GM18517 (cell line): ENCODE measurements at regions not wholly inside any gene's neighbourhood (a gene's known extent, or its start where the extent isn't known, plus 50 kb on each side); places are given as distances from the start of the nearest gene placed in this dataset.

Experiments
- ATAC-seq: cut with Tn5 transposase; IDR thresholded peaks from one replicate; pipeline ENCODE4 v1.9.1; 2021; ENCODE audit warnings: mild to moderate bottlenecking, moderate library complexity; ENCODE audit not compliant: unreplicated experiment

DNA sequence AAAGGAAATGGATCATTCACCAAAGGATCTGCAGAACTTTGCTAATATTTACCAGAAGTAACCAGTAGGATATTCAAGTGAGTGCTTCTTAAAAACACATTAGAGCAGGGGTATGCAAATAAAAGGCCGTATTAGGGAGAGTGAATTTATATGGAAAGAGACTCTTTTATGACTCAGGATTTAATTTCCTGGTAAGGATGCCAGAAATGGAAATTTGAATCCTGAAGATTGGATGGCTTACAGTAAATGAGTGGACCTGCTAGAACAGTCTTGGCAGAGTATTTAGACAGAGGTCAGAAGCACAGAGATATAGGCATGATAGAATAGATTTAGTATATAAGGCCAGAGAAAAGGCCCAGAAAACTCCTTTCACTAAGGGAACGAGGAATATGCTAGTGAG lies 201.6 kb downstream of the SLITRK5 start:
- ATAC-seq = no peak

DNA sequence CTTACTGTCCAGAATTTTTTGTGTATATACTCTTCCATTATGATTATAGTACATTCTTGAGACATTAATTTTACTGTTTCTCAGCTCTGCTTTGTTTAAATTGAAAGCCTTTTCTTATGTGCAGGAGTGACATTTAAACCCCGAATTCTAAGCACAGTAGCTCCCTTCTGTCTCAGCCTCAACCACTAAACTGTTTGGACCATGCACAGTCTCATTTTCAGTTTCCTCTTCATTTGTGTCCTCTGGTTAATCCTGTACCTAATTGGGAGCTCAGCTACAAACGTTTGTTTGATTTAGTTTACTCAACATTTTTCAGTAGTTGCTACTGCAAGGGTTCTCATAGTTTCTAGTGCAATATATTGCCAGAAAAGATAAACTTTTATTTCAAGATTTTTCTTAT lies 206.3 kb downstream of the SLITRK5 start:
- ATAC-seq = no peak

DNA sequence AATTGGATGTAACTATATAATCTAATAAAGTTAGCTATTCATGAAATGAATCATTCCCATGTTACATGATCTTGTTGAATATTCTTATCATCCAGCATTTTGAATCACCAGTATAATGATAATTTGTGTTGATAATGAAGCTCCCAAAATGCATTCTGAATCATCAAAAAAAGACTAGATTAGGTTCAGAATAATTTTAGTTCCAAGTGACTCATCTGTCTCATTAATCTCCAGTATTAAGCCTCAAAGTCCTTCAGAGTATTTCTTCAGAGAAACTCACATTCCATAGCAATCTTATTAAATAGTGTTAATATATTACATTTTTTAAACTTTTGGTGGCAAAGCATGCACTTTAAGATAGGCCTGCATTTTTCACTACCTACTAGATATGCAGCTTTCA lies 207.5 kb downstream of the SLITRK5 start:
- ATAC-seq = no peak

DNA sequence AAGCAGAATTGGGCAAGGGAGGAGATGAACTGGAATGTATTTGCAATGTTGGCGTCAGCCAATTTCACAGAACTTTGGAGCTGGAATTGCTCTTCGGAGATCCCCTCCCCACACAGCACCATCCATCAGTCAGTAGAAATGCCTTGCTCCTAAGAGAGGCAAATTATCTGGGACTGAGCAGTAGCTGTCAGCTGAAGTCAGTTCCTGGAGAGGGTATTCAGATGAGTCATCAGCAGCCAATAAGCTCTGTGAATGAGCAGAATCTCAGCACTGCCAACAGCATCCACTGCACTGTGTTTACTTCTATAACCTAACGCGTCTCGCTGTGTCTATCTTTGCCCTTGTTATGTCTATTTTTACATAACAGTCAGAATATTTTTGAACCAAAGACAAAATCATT lies 213.7 kb downstream of the SLITRK5 start:
- ATAC-seq = no peak

DNA sequence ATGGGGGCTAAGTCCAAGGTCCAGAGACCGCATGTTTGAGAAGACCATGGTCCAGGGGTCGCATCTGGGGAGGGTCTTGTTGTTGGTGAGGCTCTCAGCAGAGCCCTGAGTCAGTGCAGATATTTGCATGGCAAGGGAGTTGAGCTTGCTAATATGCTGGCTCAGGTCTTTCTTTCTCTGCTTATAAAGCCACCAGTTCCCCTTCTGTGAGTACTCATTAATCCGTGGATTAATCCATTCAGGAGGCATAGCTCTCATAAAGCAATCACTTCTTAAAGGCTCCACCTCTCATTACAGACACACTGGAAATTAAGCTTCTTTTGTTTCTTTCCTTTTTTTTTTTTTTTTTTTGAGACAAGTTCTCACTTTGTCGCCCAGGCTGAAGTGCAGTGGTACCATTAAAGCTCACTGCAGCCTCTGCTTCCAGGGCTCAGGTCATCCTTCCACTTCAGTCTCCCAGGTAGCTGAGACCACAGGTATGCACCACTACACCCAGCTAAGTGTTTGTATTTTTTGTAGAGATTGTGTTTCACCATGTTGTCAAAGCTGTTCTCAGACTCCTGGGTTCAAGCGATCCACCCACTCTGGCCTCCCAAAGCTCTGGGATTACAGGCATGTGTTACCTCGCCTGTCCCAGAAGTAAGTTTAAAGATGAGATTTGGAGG lies 216.4 kb downstream of the SLITRK5 start:
- no peak for ATAC-seq

DNA sequence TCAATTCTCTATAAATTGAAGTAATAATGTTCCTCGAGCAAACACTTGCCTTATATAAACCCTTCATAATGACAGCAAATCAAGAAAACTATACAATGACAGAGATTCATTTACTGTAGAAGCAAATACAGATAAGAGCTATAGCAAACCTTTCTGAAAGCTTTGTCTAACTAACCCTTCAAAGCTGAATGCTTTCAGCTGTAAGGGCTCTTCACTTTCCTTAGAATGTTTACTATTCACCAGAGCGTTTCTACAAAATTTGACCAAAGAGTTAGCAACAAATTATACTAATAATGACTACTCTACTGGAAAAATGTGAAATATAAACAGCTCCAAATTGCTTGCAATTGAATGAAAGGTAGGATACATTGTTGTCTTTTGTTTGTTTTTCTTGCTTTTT lies 218.1 kb downstream of the SLITRK5 start:
- ATAC-seq = no peak

DNA sequence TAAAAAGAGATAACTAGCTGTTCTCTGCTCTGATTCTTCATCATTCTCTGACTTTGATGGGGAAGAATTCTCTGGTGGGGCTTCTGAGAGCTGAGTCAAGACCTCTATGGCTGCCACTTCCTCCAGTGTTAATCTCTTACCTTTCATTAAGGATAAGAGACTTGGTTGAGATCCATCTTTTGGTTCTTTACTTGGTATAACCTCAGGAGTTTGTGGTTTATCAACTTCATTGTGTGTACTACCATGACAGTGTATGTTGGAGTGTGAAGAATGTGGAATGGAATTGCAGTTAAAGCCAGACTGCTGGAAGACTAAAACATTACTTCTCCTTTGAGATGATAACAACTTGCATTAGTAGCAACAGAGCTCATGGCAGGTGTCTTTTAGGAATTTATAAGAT lies 222.0 kb downstream of the SLITRK5 start:
- no peak for ATAC-seq

DNA sequence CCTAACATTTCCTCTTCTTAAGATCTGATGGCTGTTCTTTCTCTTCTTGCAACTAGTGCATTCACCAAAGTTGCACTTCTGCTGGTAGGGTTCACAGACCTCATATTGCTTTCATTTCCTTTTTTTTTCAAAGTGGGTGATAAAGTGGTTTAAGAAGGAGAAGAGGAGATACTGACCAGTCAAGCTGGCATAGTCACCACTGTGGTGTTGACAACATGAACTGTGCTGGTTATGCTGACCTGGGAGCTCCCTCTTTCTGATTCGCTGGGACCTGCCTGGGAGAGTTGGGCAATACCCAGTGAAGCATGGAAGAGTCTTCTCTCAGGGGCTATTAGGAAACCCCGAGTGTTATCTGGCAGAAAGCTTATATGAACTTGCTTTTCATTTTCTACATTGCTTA lies 222.9 kb downstream of the SLITRK5 start:
- no peak for ATAC-seq

DNA sequence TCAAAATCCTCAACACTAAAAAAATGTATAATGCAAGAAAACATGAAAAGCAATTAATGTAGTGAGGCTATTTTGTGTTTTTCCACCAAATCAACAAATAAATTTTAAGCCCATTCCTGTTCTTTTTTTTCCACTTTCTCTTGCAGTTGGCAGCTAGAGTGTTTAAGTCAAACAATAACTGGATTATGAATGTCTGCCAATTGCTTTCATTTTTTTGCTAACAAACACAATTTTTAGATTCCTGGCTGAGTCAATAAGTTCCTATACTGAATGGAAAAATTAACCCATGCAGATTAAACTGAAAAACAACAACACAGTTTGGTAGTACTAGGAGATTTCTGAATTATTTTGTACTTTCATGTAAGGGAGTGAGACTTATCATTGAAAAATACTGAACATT lies 232.4 kb downstream of the SLITRK5 start:
- ATAC-seq = no peak

DNA sequence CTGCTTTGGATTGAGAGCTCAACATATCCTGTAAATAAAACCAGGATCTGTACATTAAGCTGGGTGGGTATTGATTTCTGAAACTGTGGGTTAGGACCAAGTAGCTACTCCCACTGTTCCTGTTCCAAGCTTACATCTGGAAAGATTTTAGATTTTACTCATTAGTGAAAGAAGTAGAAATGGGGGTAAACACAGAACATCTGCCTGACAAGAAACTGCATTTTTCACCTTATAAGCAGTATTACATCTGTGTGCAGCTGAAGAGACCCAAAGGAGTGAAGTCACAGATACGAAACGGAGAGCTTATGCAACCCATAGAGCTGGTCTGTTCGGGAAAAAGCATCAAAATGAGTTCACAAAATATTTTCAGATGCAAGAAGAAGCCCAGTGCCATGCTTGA lies 235.2 kb downstream of the SLITRK5 start:
- ATAC-seq = no peak

DNA sequence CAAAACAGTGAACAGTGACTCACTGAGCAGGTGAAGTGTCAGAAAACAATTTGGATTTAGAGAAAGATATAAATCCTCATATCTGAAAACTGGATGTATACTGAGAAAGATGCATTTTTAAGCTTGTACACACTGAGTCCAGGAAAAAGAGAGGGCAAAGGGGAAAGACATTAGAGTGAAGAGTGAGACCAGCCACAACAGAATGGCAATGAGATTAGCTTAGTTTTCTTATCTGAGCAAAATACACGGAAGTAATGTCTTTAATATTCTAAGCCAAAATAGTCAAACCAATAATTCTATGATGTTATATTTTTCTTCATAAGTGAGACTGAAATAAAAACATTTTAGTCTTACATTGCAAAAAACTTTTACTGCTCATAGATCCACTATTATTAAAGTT lies 236.0 kb downstream of the SLITRK5 start:
- ATAC-seq = no peak

DNA sequence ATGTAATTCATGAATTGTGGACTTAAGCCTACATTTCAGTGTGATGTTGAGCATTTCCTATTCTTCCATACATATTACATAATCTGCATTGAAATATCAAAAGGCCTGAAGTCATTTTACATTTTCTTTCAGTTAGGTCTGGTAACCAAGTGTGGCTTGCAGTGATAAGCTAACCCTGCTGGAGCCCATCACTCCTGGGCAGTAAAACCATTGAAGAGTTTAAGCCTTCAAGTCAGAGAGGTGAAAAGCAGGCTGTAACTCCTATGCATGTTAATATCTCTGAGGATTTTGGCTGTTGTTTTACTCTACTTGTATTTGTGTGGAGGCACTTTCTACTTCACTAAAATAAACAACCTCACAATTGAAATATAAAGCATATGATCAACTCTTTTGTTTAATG lies 248.8 kb downstream of the SLITRK5 start:
- ATAC-seq = no peak

DNA sequence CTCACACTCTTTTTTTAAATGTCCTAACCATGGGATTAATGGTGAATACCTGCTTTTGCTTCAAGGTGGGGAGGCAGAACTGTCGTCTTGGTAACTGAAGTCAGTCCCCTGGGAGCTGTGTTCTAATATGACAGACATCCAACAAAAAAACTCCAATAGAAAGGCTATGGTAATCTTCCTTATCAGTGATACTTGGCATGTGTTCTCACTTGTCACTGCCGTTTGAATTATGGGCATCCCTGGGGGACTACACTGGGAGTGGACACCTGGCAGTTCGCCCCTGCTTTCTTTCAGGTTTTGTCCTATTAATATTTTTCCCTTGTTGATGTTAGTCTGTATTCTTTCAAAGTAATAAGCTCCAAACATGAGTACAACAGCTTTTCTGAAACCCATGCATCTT lies 252.6 kb downstream of the SLITRK5 start:
- ATAC-seq = no peak

DNA sequence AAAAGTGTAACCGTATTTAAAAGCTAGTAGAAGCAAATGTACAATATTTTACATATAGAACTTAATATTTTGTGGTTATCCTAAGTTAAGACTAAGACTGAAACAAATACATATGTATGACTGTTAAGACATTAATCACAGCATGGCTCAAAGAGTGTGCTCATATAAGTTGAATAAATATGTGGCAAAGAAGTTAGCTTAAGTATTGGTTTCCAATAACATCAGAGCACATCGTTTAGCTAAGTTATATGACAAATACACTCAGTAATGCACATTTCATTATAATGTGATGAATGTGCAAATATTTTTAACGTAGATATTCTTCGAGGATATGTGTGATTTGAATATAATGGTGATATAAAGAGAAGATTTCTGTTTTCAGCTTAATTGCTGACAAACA lies 253.8 kb downstream of the SLITRK5 start:
- no peak for ATAC-seq

DNA sequence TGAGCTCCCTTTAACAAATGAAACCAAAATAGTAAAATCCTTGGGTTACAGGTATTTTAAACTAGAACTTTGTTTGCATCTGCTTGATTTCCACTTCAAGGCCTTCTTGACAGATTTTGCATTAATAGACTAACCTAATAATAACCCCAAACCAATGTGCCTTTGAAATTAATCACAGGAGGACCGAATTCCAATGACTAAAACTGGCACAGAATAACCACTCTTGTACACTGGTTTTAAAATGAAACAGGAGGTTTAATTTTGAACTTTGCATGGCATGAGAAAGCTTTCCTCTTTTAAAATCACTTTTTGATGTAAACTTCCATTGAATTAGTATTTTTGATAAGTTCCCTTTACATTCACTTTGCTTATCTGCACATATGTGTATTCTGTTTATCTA lies 269.6 kb downstream of the SLITRK5 start:
- ATAC-seq = no peak

DNA sequence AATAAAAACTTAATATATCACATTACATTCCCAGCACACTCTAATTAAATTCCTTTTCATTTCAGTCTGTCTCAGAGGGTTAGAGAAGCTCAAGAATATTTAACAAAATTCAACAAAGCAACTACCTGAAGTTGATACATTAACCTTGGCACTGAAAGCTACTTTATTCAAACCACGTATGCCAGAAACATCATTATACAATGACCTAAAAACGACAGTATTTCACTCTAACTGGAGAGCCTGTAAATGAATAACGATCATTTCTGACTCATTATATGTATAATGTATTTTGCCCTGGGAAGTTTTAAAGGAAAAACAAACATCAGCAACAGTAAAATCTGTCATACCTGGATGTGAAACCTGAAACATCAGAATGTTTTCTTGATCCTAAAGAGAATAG lies 270.1 kb downstream of the SLITRK5 start:
- no peak for ATAC-seq

DNA sequence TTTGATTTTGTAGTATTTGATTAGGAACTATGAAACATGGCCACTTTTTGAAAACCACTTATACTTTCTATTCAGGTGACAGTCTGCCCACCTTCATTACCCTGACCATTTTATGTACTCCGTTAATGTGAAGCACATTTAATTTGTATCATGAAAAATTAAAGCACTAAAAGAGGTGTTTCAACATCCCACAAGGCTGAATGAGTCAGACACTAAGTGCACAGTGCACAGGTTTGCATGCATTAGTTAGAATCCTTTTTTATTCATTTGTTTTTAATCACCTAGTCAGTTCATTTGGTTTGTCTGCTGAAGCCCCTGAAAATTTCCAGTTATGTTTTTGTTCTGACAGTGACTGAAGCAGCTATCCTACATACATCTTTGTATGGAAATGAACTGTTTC lies 271.0 kb downstream of the SLITRK5 start:
- no peak for ATAC-seq

DNA sequence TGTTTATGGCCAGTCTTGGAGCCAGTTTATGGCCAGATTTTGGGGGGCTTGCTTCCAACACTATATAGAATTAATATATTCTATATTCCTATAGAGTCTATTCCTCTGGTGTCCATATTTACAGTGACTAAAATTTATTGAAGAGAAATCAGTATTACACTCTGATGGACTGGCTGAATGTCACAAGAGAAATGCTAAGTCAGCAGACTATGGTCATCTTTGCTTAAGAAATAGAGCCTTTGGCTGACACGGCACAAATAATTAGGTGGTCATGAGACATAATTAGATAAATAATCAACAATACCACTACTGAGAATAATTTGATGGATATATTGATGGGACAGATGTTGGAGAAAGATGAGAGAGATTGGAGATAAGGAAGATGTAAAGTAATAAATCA lies 272.9 kb downstream of the SLITRK5 start:
- ATAC-seq = no peak

DNA sequence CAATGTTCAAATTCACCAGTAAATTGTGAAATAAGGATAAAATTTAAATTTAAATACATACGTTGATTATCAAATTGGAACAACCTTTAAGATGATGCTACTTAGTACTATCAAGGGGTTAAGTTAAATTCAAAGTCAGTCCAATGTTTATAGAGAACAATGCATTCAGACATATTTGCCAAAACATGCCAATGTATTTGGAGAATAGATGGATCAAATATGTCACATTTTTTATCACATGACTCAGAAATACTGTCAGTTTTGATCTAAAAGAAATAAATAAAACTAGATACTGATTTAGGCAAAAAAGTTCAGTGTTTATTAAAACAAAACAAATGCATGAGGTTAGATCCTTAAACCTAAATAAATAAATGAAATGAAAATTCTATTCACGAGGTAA lies 281.2 kb downstream of the SLITRK5 start:
- no peak for ATAC-seq

DNA sequence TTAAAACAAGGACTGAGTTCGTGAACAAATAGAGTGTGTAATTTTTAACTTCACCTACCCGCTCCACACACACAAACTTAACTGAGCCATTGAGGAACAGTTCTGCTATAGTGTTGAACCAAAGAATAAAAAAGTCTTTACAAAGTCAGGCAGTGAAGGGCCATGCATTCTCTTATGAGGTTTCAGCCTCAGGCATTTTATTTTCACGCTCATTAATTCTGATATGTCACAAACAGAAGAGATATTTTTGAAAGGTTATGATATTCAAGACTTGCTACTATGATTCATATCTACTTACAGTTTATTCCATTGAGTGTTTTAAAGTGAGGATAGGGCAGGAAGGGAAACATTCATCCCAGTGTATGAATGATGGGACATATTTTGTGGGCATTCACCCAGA lies 282.2 kb downstream of the SLITRK5 start:
- ATAC-seq = no peak

DNA sequence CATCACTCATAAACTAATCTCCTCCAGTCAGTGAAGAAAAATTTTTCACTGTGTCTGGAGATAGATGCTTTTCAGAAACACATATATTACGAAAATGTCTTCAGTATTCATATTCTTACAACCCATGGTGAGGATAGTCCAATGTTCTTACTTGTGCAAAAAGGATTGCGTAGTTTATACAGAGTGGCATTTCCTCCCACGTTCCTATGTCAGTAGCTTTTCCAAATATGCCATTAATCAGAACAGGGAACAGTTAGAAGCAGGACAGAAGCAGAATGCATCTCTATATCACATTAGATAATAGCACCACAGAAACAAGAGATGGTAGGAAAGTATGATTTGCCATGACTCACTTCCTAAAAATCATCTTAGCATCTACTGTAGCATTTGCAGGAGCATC lies 282.9 kb downstream of the SLITRK5 start:
- no peak for ATAC-seq

DNA sequence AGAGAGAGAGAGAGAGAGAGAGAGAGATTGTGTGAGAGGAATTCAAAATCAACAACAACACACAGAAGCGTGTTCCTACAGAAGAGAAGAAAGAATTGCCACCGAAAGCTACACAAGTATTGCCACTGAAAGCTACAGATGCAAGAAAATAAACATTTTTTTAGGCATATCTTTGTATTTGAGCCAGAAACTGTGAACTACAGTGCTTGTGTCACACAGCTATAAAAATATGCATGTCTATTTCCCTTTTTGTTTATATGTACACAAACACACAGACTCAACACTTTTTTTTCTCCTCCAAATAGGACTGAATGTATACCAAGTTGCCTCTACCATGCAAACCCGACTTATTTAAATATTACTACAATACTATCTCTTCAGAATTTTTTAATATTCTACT lies 290.4 kb downstream of the SLITRK5 start:
- ATAC-seq = no peak

DNA sequence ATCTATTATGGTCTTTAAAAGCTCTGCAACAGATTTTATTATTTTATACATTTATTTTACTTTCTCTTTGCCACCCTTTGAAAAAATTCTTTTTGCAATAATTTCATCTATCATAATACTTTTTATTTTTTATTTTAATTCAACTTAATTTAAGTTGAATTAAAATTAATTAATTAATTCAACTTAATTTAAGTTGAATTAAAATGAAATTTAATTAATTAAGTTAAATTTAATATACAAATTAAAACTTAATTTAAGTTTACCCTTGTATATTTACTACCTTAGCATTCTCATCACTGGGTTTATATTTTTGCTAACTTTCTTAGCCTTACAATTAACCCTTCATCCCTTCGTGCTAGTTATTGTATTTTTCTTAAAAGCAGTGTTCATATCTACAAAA lies 301.4 kb downstream of the SLITRK5 start:
- ATAC-seq = no peak

DNA sequence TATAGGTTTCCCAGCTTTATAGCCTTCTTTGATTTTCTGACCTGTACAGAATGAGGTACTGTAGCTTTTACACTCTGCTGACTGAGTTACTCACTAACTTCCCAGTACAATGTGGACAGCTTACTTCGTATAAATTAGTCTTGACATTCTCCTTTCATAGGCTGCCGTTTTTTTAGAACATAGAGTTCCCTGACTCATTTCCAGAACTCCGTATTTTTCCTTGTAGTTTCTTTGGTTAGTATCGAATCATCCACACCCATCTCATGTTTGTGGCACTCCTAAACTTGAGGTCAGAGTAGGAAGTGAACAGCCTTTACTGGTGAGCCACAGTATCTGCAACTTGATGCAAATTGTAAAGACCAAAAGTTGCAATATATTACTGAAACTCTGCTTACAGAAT lies 303.9 kb downstream of the SLITRK5 start:
- no peak for ATAC-seq
